Activated CD8-positive, alpha-beta memory T cell treated with anti-CD3 and anti-CD28 coated beads, Interleukin-2, amount 50 U/mL, for 24 hours (primary cell): ENCODE measurements at regions not wholly inside any gene's neighbourhood (a gene's known extent, or its start where the extent isn't known, plus 50 kb on each side); places are given as distances from the start of the nearest gene placed in this dataset.
"Not testable (repeated sequence)": the region's sequence is repeated elsewhere in the genome, so short reads cannot be mapped to it uniquely, and the experiment has no call there.

Source experiments
- DNase-seq: peaks from one replicate; pipeline ENCODE4 v3.0.0-alpha.2; 2020; ENCODE audit errors: extremely low read depth

DNA sequence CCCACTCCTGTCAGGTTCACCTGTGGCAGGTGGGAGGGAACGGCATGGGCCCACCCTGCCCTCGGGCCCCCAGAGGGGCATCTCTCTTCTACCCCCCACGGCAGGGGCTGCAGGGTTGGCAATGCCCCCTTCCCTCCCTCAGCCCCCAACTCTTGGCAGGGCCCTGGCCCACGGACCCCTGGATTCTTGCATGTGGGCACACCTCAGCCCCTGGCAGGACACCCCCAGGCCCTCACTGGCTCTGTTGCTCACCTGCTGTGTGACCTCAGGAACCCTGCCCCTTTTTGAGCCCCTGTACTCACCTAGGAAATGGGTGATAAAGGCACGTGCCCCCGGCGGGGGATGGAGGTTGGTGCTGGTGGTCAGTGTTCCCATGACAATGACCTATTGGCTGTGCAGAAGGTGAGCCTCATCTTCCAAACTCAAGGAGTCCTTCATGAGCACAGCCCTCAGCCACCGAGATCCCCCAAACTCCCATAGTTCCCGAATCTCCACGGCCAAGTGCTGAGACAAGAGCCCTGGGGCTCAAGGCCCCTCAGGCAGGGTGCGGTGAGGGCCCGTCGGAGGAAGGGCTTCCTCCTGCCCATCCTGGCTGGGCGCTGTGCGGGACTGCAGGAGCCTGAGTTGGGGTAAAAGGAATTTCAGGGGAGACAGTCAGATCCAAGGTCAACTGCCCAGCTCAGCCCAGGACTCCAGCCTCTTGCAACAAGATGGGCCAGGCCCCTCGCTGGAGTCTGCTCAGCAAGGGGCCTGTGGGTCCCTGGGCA, 198.2 kb downstream of the IGLL1 start:
- no peak for DNase-seq

DNA sequence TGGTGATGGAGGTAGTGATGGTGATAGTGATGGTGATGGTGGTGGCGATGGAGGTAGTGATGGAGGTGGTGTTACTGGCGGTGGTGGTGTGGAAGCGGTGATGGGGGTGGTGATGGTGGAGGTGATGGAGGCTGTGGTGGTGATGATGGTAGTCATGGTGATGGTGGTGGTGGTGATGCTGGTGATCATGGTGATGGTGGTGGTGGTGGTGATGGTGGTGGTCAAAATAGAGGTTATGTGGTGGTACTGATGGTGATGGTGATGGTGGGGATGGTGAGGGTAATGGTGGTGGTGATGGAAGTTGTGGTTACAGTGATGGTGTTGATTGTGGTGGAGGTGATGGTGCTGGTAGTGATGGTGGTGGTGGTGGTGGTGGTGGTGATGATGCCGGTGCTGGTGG, 199.2 kb downstream of the IGLL1 start:
- no peak for DNase-seq

DNA sequence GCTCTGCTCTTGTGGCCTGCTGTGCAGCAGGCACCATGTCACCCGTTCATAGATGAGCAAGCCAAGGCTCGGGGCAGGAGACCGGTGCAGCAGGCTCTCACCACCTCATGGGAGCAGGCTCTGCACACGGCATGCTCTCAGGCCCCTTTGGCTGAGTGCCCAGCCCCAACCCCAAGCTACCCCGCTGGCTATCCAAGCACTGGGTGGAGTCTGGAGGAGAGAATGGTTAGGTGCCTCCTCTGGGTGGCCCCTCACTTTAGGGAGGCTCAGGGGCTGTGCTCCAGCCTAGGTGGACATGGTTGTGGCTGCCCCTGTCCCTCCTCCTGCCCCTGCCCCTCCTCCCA, 199.9 kb downstream of the IGLL1 start:
- DNase-seq = no peak

DNA sequence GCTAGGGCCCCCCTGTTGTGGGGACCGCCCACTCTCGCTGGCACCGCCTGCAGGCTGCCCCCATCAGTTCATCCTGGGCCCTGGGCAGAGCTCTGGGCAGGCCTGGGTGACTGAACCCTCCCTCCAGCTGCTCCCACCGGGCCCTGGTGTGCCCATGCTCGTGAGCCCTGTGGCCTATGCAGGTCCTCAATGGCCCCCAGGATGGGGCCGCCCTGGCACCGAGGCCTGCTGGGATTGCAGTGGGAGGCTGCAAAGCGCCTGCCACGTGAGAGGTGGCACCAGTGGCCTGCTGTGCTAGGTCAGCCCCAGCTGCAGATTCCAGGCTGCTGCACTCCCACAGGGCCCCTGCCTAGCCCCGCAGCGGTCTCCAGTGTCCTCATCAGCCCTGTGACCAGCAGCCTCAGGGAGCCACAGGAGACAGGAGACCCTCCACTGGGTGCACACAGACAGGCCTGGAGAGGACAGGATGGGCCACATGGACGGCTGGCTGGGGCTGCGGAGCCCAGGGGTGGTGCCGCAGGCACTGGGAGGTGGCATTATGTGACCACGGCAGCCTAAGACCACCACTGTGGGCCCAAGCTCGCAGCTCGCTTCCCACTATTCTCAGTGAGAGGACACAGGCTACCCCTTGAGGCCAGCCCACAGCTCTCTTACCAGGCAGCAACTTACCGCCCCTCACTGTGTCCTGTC, 199.4 kb downstream of the BCR start:
- DNase-seq = not testable (repeated sequence)

DNA sequence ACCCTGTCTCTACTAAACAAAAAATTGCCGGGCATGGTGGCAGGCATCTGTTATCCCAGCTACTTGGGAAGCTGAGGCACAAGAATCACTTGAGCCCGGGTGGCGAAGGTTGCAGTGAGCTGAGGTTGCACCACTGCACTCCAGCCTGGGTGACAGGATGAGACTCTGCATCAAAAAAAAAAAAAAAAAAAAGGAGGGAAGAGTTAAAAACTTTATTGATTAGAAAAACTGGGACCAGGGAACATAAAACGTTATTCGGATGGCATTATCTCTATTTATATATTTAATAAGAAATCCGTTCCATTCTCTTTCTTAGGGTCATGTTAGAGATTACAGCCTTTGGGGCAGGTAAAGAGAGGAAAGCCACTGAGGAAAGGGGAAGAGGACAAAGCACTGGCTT, 197.5 kb downstream of the BCR start:
- no peak for DNase-seq

DNA sequence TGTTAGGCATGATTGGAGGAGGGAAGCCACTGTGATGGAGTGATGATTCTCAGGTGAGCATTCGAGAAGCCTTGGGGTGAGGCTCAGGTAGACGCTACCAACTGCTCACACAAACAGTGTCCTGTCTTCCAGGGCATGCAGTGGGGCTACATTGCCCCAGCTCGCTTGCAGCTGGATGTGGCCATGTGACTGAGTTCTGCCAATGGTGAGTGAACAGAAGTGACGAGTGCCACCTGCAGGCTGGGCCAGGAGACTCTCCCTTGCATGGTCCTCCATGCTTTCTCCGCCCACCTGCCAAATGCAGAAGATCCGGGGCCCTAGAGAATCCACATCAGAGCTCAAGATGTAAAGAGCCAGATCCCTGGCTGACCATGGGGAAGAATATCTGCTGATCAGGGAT, 195.9 kb downstream of the BCR start:
- no peak for DNase-seq

DNA sequence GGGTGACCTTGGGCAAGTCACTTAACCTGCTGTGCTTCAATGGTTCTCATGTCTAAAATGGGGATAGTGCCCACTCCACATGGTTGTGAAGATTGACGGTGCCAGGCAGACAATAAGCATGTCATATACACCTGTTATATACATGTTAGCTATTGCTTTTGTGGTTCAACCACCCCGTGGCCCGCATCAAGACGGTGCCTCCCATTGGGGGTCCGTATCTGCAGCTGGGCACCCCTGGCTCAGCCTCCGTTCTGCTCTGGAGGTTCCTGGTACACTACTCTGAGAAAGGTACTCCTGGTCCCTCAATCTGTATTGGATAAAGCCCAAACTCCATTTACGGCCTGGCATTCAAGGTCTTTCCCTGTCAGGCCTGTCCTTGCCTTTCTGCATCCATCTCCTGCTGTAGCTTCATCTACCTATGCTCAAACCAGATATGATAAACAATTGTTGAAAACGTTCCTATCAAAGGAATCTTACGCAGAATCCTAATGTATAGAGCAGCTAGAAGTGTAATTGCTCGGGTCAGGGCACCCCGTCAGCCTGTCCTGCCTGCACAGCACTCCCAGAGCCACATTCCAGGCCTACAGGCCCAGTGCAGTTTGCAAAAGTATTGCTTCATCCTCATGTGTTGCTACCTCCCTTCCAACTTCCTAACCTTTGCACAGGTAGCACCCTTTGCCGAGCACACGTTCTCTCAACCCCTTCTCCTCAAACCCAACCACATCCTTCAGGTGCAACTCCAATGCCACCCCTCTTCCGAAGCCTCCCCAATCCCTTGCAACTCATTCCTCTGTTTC, 194.9 kb downstream of the BCR start:
- DNase-seq = no peak

DNA sequence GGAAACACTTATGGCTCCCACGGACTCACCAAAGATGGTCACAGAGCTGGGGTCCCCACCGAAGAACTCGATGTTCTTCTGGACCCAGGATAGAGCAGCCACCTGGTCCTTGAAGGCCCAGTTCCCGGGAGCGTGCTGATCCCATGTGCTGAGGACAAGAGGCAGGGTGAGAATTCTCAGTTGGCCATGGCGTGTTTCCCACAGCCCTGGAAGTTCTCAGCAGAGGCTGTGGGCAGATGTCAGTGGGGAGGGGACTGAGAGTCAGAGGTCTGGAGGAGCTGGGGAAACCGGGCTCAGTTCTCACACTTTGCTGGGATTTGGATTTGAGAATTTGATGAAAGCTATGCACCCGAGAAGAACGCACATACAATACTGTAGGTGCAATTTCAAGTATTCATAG, 193.3 kb downstream of the BCR start:
- no peak for DNase-seq

DNA sequence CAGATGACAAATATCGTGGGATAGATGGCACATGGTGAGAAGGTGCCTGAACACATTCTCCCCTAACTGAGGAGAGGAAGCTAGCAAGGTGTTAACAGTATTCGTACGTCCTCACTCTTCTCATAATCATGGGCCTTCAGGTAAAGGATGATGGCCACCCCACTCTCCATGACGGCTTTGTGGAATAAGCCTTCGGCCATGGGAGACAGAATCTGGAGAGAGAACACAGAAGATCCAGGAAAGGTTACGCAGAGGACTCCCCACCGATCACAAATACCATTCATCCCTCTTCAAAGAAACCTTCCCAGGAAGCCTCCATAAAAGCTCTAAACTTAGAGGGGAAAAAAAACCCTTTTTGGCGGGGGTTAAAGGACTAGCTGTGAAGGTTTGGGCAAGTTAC, 189.9 kb downstream of the BCR start:
- DNase-seq = no peak

DNA sequence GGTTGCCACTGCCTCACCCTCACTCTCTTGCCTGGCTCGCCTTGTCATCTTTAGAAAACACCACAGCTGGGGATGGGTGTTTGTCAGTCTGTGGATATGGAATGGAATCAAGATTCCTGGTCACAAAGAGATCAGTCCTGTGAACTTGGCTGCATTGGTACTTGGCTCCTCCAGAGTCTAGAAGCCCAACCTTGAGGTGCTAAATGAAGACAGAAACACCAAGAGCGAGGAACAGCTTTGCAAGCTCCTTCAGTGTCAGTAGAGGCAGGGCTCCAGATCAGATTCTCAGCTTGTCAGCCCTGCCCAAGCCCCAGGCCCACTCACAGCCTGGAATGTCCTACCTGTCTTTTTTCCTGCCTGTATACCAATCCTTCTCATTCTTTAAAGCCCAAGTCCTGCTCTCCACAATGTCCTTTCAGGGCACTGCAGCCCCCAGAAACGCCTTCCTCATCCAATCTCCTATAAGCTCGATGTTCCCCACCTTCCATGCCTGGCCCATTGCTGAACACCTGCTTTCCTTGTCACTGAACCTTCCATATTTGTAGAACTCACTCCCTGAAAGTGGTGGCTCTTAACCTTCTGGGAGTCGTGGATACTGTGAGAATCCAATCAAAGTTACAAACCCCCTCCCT, 188.9 kb downstream of the BCR start:
- DNase-seq = no peak
